Stimulated activated memory B cell treated with anti-CD40 and anti-IgM and Interleukin-4, amounts not matched to agents 10 μg/mL and 1 μg/mL and 100 μg/mL, for 72 hours (primary cell): ENCODE measurements at regions not wholly inside any gene's neighbourhood (a gene's known extent, or its start where the extent isn't known, plus 50 kb on each side); places are given as distances from the start of the nearest gene placed in this dataset.
A peak's percentile ranks its signal among the peaks of the same experiment; 100 is the strongest.
"Not testable (repeated sequence)": the region's sequence is repeated elsewhere in the genome, so short reads cannot be mapped to it uniquely, and the experiment has no call there.

Experiments
- ATAC-seq: fragments of 150-1000 bp; cut with Tn5 transposase; 2 replicates; pipeline ENCODE4 v1.10.0; 2021
- H3K27ac Mint-ChIP-seq: one replicate; pipeline ENCODE4 v1.8.0; 2022; ENCODE audit warnings: mild to moderate bottlenecking, mixed read lengths
- H3K27me3 Mint-ChIP-seq: one replicate; pipeline ENCODE4 v1.8.0; 2022; ENCODE audit warnings: mixed read lengths
- H3K36me3 Mint-ChIP-seq: one replicate; pipeline ENCODE4 v1.8.0; 2022; ENCODE audit warnings: mixed read lengths
- H3K4me1 Mint-ChIP-seq: one replicate; pipeline ENCODE4 v1.8.0; 2022; ENCODE audit warnings: mixed read lengths
- H3K4me3 Mint-ChIP-seq: one replicate; pipeline ENCODE4 v1.8.0; 2022; ENCODE audit warnings: mild to moderate bottlenecking, moderate library complexity, mixed read lengths
- H3K9me3 Mint-ChIP-seq: one replicate; pipeline ENCODE4 v1.8.0; 2022; ENCODE audit warnings: mixed read lengths

DNA sequence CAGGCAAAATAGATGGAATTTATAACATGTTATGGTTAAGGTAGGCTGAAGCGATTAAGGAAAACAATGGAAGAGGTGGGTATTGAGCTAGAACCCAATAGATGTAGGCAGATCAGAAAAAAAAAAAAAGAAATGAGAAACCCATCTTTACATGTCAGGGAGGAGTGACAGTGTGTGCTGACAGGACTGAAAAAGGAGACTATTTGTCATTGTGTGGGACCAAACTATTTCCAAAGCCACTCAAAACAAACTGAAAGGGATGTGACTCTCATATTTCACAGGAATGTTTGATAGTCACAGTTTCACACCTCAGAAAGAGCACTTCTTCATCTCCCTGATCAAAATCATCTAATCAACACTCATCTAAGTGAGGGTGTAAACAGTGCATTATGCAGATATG, 122.3 kb upstream of the KIF2A start:
- H3K27me3 Mint-ChIP-seq: no peaks in the 10 kb centered on the region
- no peaks in the 10 kb centered on the region for H3K9me3 Mint-ChIP-seq
- H3K4me3 Mint-ChIP-seq: no peak overlapping the region
- no peak overlapping the region for H3K27ac Mint-ChIP-seq
- no peak for ATAC-seq
- H3K36me3 Mint-ChIP-seq: no peaks in the 10 kb centered on the region
- no peaks in the 10 kb centered on the region for H3K4me1 Mint-ChIP-seq

DNA sequence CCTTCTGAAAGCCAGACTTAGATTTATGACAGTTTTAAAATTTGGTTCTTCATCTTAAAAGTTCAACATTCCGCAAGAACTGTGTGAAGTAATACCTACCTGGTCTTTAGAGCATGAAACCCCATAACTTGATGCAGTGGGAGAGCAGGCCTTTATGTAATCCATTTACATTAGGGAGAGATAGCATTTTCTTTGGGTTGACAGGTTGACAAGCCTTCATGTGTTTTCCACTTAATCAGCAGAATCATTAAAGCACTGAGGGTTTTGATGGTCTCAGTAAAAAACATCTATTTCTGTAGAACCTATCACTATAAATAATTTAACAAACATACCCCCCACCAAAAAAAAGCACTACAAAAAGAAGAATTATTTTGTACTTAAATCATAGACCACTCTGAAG, 121.6 kb upstream of the KIF2A start:
- no peaks in the 10 kb centered on the region for H3K36me3 Mint-ChIP-seq
- H3K27ac Mint-ChIP-seq: no peak overlapping the region
- H3K4me1 Mint-ChIP-seq: no peaks in the 10 kb centered on the region
- H3K9me3 Mint-ChIP-seq: no peaks in the 10 kb centered on the region
- no peaks in the 10 kb centered on the region for H3K27me3 Mint-ChIP-seq
- ATAC-seq: no peak
- no peak overlapping the region for H3K4me3 Mint-ChIP-seq

DNA sequence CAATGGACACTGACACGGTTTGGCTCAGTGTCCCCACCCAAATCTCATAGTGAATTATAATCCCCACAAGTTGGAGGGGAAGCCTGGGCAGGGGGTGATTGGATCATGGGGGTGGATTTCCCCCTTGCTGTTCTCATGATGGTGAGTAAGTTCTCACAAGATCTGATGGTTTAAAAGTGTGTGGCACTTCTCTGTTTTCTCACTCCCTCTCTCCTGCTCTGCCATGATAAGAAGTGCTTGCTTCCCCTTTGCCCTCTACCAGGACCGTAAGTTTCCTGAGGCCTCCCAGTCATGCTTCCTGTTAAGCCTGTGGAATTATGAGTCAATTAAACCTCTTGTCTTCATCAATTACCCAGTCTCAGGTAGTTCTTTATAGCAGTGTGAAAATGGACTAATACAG, 115.8 kb upstream of the KIF2A start:
- ATAC-seq: no peak
- peaks cover 9% of the 10 kb centered on the region for H3K9me3 Mint-ChIP-seq
- H3K4me1 Mint-ChIP-seq: no peaks in the 10 kb centered on the region
- H3K27me3 Mint-ChIP-seq: peaks cover 16% of the 10 kb centered on the region
- no peak overlapping the region for H3K27ac Mint-ChIP-seq
- H3K36me3 Mint-ChIP-seq: no peaks in the 10 kb centered on the region
- H3K4me3 Mint-ChIP-seq: no peak overlapping the region

DNA sequence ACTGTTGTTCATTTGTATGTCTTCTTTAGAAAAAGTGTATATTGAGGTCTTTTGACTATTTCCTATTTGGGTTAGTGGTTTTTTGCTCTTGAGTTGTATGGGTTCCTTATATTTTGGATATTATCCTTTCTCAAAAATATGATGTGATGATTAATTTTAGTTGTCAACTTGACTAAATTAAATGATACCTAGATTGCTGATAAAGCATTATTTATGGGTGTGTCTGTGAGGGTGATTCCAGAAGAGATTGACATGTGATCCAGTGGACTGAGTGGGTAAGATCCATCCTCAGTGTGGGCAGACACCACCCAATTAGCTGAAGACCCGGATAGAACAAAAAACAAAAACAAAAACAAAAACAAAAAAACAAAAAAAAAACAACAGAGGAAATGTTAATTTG, 115.1 kb upstream of the KIF2A start:
- Mint-ChIP-seq H3K9me3 (peaks cover 9% of the 10 kb centered on the region), H3K36me3 (no peaks in the 10 kb centered on the region), H3K27ac (no peak overlapping the region)

DNA sequence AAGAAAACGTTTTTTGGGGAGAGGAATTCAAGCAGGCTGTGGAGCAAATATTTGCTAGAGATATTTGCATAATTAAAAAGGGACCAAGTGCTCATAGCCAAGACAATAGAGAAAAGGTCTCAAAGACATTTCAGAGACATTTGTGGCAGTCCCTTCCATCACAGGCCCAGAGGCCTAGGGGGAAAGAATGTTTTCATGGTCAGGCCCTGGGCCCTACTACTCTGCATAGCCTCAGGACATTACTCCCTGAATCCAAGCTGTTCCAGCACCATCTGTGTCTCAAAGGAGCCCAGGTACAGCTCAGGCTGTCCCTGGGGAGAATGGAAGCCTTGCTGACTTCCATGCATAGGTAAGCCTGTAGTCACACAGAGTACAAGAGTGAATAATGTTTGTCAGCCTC, 113.0 kb upstream of the KIF2A start:
- Mint-ChIP-seq H3K9me3 (peaks cover 9% of the 10 kb centered on the region), H3K27ac (no peak overlapping the region), H3K4me3 (no peak overlapping the region), H3K4me1 (no peaks in the 10 kb centered on the region), H3K36me3 (no peaks in the 10 kb centered on the region), H3K27me3 (peaks cover 26% of the 10 kb centered on the region)
- ATAC-seq: no peak

More for the DNA sequence above, 115.1 kb upstream of the KIF2A start:
- Mint-ChIP-seq H3K27me3 (peaks cover 16% of the 10 kb centered on the region), H3K4me1 (no peaks in the 10 kb centered on the region), H3K4me3 (no peak overlapping the region)
- ATAC-seq: no peak

DNA sequence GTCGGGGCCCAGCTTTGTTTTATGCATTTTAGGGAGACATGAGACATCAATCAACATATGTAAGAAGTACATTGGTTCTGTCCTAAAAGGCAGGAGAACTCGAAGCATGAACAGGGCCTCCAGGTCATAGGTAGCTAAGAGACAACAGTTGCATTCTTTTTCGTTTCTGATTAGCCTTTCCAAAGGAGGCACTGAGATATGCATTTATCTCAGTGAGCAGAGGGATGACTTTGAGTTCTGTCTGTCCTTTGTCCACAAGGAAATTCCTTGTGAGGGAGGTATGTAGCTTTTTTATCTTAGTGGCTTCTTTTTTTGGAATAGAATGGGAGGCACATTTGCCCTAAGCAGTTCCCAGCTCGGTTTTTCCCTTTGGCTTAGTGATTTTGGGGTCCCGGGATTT, 109.5 kb upstream of the KIF2A start:
- ATAC-seq, H3K36me3 Mint-ChIP-seq, H3K4me3 Mint-ChIP-seq, H3K27ac Mint-ChIP-seq, H3K9me3 Mint-ChIP-seq, H3K4me1 Mint-ChIP-seq: not testable (repeated sequence)
- H3K27me3 Mint-ChIP-seq: peaks cover 12% of the 10 kb centered on the region

DNA sequence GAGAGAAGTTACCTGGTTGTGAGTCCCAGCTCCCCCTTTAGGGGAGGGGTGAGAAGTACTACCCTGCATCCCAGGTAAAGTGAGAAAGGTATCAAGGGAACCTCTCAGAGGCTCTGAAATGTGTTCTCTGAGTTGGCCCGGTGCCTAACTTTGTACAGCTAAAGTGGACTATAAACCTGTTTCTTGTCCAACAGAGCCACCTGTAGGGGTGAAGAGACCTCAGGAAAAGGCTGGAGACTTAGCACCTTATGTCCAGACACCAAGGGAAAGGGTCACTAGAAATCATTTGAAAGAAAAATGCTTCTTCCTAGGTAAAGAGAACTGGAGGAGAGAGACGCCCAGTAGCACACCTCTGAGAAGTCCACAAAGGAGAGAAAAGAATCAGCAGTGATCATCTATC, 108.3 kb upstream of the KIF2A start:
- no peak overlapping the region for H3K4me3 Mint-ChIP-seq
- ATAC-seq: no peak
- peaks cover 12% of the 10 kb centered on the region for H3K27me3 Mint-ChIP-seq
- H3K4me1 Mint-ChIP-seq: no peaks in the 10 kb centered on the region
- H3K27ac Mint-ChIP-seq: no peak overlapping the region
- H3K9me3 Mint-ChIP-seq: peaks cover 2% of the 10 kb centered on the region
- no peaks in the 10 kb centered on the region for H3K36me3 Mint-ChIP-seq

DNA sequence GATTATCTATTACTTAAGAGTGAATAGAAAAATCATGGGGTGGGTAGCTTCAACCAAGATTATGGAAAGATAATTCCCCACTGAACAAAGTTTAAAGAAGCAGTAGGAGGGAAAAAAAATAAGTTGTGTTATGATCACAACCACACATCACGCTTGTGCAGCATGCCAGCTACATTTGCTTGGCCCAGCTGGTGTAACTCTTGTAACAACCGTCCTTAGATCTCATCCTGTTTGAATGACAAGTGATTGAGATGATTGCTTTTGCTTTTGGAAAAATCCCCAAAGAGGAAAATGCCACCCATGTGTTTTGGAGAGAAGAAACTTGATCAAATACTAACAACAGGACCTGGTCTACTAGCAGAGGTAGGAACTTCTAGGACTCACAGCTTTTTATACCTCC, 107.6 kb upstream of the KIF2A start:
- peaks cover 12% of the 10 kb centered on the region for H3K27me3 Mint-ChIP-seq
- no peak for ATAC-seq
- H3K27ac Mint-ChIP-seq: no peak overlapping the region
- H3K4me1 Mint-ChIP-seq: no peaks in the 10 kb centered on the region
- no peaks in the 10 kb centered on the region for H3K9me3 Mint-ChIP-seq
- no peaks in the 10 kb centered on the region for H3K36me3 Mint-ChIP-seq
- no peak overlapping the region for H3K4me3 Mint-ChIP-seq

DNA sequence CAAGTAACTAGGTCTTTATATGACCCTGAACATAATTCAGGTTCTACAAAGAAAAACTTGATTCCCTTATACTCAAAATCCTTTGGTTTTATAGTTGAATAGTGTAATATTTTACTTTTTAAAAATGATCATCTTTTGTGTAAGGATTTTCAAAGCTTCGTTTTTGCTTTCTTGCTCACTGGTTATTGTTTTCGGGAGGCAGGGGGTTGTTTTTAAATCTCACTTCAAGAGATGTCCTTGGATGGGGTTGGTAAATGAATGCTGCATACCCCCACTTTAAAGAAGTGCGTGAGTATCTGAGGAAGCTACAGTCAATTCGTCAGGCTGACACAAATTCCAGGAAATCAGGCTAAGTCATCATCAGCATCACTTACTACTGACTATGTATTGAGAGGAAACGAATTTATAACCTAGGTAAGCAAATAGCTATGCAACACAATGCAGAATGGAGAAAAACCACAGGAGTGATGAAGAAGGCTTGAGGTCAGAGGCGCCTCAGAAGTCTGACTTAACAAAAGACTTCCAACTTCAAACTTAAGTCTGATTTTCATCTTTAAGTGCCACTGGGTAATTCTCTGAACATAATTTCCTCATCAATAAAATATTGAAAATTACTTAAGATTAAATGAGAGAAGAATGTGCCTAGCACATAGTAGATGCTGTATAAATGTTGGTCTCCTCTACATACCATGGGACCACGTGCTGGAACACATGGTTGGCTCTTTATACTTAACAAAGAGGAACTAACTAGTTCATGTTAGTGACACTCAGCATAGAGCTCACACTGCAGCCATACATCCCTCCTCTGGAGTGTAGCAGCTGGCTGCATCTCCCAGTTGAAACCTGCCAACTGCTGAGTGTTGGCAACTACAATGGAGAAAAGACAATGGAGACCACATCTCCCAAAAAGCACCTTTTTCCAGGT, 106.0 kb upstream of the KIF2A start:
- no peak overlapping the region for H3K27ac Mint-ChIP-seq
- H3K9me3 Mint-ChIP-seq: no peaks in the 10 kb centered on the region
- no peaks in the 10 kb centered on the region for H3K4me1 Mint-ChIP-seq
- ATAC-seq: peak; percentile 29
- peaks cover 21% of the 10 kb centered on the region for H3K27me3 Mint-ChIP-seq
- H3K4me3 Mint-ChIP-seq: no peak overlapping the region
- no peaks in the 10 kb centered on the region for H3K36me3 Mint-ChIP-seq

DNA sequence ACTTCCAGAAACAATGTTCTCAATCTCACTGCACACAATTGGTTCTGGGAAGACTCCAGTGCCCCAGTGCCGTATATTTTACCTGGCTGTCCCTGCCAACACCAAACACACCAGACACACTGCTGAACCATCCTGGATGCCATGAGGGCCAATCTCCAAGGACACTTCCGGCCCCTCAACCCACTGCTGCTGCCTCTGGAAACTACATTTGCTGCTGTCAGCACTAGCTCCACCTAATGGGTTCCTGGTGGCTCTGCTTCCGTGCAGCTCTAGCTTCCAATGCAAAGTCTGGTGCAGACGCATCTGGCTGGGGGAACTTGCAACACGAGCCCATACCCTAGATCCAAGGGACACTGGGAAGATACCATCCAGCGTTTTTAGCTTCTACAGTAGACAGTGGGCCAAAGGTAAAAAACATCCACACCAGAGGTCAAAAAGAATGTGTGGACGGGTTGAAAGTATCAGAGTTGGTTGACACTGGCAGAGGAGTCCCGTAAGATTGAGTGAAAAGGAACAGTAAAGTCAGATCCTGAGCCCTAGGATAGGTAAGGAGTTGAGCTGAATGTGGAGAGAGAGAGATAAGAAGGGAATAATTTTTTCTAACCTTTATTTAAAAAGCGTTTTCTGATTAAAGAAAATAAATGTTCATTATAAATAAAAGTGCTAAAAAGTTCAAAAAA, 99.7 kb upstream of the KIF2A start:
- H3K27me3 Mint-ChIP-seq: peaks cover 52% of the 10 kb centered on the region
- no peak for ATAC-seq
- no peaks in the 10 kb centered on the region for H3K9me3 Mint-ChIP-seq
- no peak overlapping the region for H3K4me3 Mint-ChIP-seq
- H3K4me1 Mint-ChIP-seq: no peaks in the 10 kb centered on the region
- no peaks in the 10 kb centered on the region for H3K36me3 Mint-ChIP-seq
- H3K27ac Mint-ChIP-seq: no peak overlapping the region

DNA sequence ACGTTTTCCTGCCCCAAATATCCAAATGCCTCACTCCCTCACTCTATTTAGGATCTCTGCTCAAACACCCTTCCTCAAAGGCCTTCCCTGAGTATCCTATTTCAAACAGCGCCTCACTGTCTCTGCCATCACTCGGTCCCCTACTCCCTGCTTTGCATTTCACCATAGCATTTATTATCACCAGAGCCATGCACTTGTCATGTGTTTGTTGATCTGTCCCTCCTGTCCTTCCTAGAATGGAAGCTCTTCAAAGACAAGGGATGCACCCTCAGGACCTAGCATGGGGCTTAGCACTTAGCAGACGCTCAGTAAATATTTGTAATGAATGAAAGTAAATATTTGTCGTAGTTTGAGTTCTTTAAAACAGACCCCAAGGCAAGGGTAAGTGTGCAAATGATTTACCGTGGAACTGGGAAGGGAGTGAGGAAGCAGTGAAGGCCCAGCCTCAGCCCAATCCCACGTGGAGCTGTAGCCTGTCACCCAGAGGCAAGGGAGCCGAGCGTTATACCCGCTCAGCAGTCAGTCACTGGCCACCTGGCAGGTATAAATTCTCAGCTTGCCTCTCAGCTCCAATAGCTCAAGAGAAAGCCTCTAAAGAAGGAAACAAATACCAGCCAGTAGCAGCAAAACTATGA, 97.7 kb upstream of the KIF2A start:
- H3K27me3 Mint-ChIP-seq: peaks cover 55% of the 10 kb centered on the region
- no peaks in the 10 kb centered on the region for H3K4me1 Mint-ChIP-seq
- no peak overlapping the region for H3K4me3 Mint-ChIP-seq
- no peaks in the 10 kb centered on the region for H3K9me3 Mint-ChIP-seq
- ATAC-seq: no peak
- H3K27ac Mint-ChIP-seq: no peak overlapping the region
- no peaks in the 10 kb centered on the region for H3K36me3 Mint-ChIP-seq

DNA sequence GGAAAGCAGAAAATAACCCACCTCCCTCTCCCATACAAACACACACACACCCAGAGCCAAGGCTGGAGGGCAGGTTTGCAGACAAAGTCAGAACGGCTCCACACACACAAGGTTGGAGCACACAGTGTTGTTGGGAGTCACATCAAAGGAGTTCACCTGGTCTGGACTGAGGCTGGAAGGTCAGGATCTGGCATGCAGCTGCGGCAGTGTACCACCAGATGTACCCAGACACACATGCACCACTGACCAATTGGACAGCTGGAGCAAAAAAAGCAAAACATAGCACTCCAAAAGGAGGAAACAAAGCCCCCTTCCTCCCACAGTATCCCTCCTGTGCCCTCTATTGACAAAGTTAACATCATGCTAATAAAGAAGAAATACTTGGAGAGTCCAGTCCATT, 94.6 kb upstream of the KIF2A start:
- Mint-ChIP-seq H3K9me3 (no peaks in the 10 kb centered on the region), H3K4me3 (no peak overlapping the region), H3K27ac (no peak overlapping the region), H3K27me3 (peaks cover 35% of the 10 kb centered on the region), H3K36me3 (no peaks in the 10 kb centered on the region), H3K4me1 (no peaks in the 10 kb centered on the region)
- ATAC-seq: no peak

DNA sequence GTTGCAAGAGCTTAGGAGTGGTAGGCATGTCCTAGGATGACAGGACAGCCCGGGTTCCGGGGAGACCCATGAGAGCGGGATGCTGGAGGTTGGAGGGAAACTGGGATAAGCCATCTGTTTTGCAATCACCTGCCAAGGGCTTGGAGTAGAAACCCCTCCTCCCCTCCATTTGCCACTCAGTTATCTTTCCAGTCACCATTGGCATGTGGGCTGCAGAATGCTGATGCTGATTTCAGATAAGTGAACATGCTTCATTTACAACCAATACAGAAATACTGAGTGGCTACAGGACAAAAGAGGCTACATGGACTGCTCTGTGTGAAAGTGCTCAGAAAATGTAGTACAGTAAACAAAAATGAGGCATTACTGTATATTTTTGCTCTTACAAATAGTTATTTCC, 93.4 kb upstream of the KIF2A start:
- H3K4me3 Mint-ChIP-seq: no peak overlapping the region
- no peaks in the 10 kb centered on the region for H3K4me1 Mint-ChIP-seq
- no peak overlapping the region for H3K27ac Mint-ChIP-seq
- H3K9me3 Mint-ChIP-seq: no peaks in the 10 kb centered on the region
- peaks cover 32% of the 10 kb centered on the region for H3K27me3 Mint-ChIP-seq
- ATAC-seq: no peak
- H3K36me3 Mint-ChIP-seq: no peaks in the 10 kb centered on the region

DNA sequence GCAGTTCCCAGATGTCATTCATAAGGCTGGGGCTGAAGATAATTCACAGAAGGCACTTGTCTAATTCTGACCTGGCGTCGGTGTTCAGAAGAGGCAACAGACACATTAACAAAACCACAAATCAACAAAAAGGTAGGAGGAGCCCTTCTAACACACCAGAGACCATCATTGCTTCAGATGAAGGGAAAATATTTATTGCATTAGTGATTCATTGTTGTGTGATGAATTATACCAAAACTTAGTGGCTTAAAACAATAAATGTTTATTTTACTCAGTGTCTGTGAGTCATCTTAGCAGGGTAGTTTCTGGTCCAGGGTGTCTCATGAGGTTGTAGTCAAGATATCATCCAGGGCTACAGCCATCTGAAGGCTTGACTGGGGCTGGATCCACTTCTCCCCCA, 91.3 kb upstream of the KIF2A start:
- no peak for ATAC-seq
- no peaks in the 10 kb centered on the region for H3K4me1 Mint-ChIP-seq
- H3K4me3 Mint-ChIP-seq: no peak overlapping the region
- H3K9me3 Mint-ChIP-seq: no peaks in the 10 kb centered on the region
- H3K27ac Mint-ChIP-seq: no peak overlapping the region
- no peaks in the 10 kb centered on the region for H3K36me3 Mint-ChIP-seq
- H3K27me3 Mint-ChIP-seq: peaks cover 35% of the 10 kb centered on the region

DNA sequence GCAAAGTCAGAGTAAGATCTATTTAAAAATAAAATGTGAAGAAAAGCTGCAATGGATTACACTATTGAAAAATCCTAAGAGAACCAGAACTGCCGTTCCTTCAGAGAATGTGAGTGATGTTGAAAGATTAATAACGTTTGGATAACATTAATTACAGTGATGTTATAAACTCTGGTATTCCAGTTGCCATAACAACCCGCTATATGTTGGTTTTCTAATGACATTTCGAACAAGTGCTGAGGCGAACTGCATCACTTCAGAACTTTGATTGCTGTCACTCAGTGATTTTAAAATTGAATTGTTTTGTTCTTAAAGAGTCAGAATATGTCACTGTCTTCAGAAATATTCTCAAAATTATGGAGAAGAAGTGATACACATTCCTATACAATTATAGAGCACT, 89.4 kb upstream of the KIF2A start:
- not testable (repeated sequence) for H3K4me3 Mint-ChIP-seq, ATAC-seq, H3K36me3 Mint-ChIP-seq

DNA sequence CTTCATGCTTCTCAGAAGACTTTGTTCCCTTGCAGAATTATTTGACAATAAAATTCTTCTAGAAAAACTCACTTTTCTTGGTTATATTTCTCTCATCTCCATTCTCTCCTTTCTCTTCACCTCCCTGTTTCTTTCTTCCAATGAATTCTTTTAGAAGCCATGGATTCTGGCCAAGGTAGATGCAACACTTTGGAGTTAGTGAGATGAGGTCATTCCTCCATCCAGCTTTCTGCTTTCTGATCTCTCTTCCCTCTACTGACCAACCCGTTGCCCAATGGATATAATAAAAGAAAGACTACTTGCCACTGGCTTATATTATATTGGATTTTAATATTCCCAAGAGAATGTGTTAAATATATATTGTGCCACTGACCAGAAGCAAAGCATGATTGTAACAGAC, 88.9 kb upstream of the KIF2A start:
- peaks cover 17% of the 10 kb centered on the region for H3K27me3 Mint-ChIP-seq
- not testable (repeated sequence) for H3K9me3 Mint-ChIP-seq, H3K4me1 Mint-ChIP-seq, H3K27ac Mint-ChIP-seq, ATAC-seq, H3K36me3 Mint-ChIP-seq, H3K4me3 Mint-ChIP-seq

More for the DNA sequence above, 89.4 kb upstream of the KIF2A start:
- H3K27ac Mint-ChIP-seq, H3K4me1 Mint-ChIP-seq, H3K9me3 Mint-ChIP-seq: not testable (repeated sequence)
- H3K27me3 Mint-ChIP-seq: peaks cover 17% of the 10 kb centered on the region
